ENCODE measurements at regions not wholly inside any gene's neighbourhood (a gene's known extent, or its start where the extent isn't known, plus 50 kb on each side); places are given as distances from the start of the nearest gene placed in this dataset.

- no peaks in the 10 kb centered on the region for H3K36me3 ChIP-seq (ENCODE audit: control insufficient read depth in 1 of 2, insufficient read depth in 2 of 2, low read length in 2 of 2)
- ATAC-seq (no peak), DNase-seq (ENCODE audit: low read depth, low spot score) (no peak)
- no peak overlapping the region for H2AFZ ChIP-seq (ENCODE audit: low read depth, low read length, poor library complexity, severe bottlenecking)
- 0 out of 4 replicates have a peak, but pooled peaks cover 0 to 6% of the 10 kb centered on the region in 2 experiments for H3K9me3 ChIP-seq (ENCODE audit: control insufficient read depth in 1 of 2, insufficient read depth in 1 of 2, low read depth in 1 of 2, low read length in 2 of 2)
- H3K27ac ChIP-seq (ENCODE audit: low read depth, low read length), result no peak overlapping the region
- no peaks in the 10 kb centered on the region for H3K4me1 ChIP-seq (ENCODE audit: control insufficient read depth in 1 of 2, insufficient read depth in 2 of 2, low read length in 2 of 2)
- ChIA-PET CTCF (no interaction called here), POLR2A (no interaction called here), RAD21 (ENCODE audit: low non-redundant PET in 1 of 2, low total read pairs in 2 of 2, uncharacterized antibody in 2 of 2, unreplicated experiment in 2 of 2) (no interaction called here)
- BruUV-seq (replicated peaks), result no TSS peak
- no peaks in the 10 kb centered on the region for H4K20me1 ChIP-seq (ENCODE audit: insufficient read depth)
- H3K9ac ChIP-seq (ENCODE audit: low read length), result no peak overlapping the region
- intact Hi-C loops (cut with micrococcal nuclease), result no loop called here
- no peak overlapping the region for H3K4me3 ChIP-seq (replicated peaks in 1 of 2; ENCODE audit: low read depth in 1 of 2, low read length in 2 of 2)
- H3K79me2 ChIP-seq (ENCODE audit: insufficient read depth, low read length), result no peaks in the 10 kb centered on the region
- no peak overlapping the region for H3K4me2 ChIP-seq (ENCODE audit: low read length)
- TF ChIP-seq JUND (IDR thresholded peaks at IDR 0.05) (no peak), YY1 (IDR thresholded peaks at IDR 0.05; ENCODE audit: extremely low read depth, insufficient replicate concordance, low read depth, low read length) (no peak), ZBTB33 (IDR thresholded peaks at IDR 0.05; ENCODE audit: extremely low read depth, insufficient replicate concordance, low read length) (no peak), ZNF274 (IDR thresholded peaks at IDR 0.05; ENCODE audit: low read depth, low read length) (no peak), EZH2 (IDR thresholded peaks at IDR 0.05) (no peak), EZH2phosphoT487 (IDR thresholded peaks at IDR 0.05; ENCODE audit: borderline replicate concordance) (no peak), ELF1 (IDR thresholded peaks at IDR 0.05; ENCODE audit: borderline replicate concordance, low read depth) (no peak), RAD21 (IDR thresholded peaks at IDR 0.05; ENCODE audit: low read depth) (no peak), SIN3A (IDR thresholded peaks at IDR 0.05; ENCODE audit: low read depth) (no peak), POLR2AphosphoS5 (IDR thresholded peaks at IDR 0.05; ENCODE audit: low read depth, low read length) (no peak), REST (IDR thresholded peaks at IDR 0.05; ENCODE audit: low read depth) (no peak), POLR2A (IDR thresholded peaks at IDR 0.05; ENCODE audit: borderline replicate concordance, extremely low read depth, insufficient read depth, insufficient read length) (no peak), CTCF (IDR thresholded peaks at IDR 0.05 in 2 of 3, conservative IDR thresholded peaks at IDR 0.05 in 1 of 3; ENCODE audit: borderline replicate concordance in 1 of 3, insufficient read depth in 1 of 3, low read depth in 2 of 3, low read length in 2 of 3) (no peak), FOSL1 (IDR thresholded peaks at IDR 0.05; ENCODE audit: low read depth) (no peak), SRF (IDR thresholded peaks at IDR 0.05; ENCODE audit: low read depth) (no peak), ATF3 (IDR thresholded peaks at IDR 0.05) (no peak), ZFX (IDR thresholded peaks at IDR 0.05) (no peak), CEBPB (IDR thresholded peaks at IDR 0.05; ENCODE audit: low read depth) (no peak), TCF7L2 (IDR thresholded peaks at IDR 0.05; ENCODE audit: borderline replicate concordance, extremely low read depth, insufficient read depth, insufficient read length) (no peak)
- no peaks in the 10 kb centered on the region for H3K9me2 ChIP-seq (ENCODE audit: insufficient read depth)
- 0 out of 2 replicates have a peak, but pooled peaks cover 5% of the 10 kb centered on the region for H3K27me3 ChIP-seq (ENCODE audit: insufficient read depth, low read length)
These were observed 95.4 kb downstream of the C1QL2 start for GRCh38 chr2:119063177-119063576.

All from HCT116 (cell line).